ENCODE measurements at regions not wholly inside any gene's neighbourhood (a gene's known extent, or its start where the extent isn't known, plus 50 kb on each side); places are given as distances from the start of the nearest gene placed in this dataset.

GRCh38 chr2:187177253-187177652 is 270.8 kb downstream of the CALCRL start:
- Histone ChIP-seq H3K56ac (ENCODE audit: extremely low read depth, insufficient read depth, low read length) (no peak overlapping the region), H3K4me3 (ENCODE audit: insufficient read depth, low read depth, low read length) (no peak overlapping the region), H3K79me1 (ENCODE audit: low read depth in 1 of 2, low read length in 2 of 2) (no peaks in the 10 kb centered on the region), H3K36me3 (ENCODE audit: control insufficient read depth, insufficient read depth, low read length) (no peaks in the 10 kb centered on the region), H2BK5ac (ENCODE audit: low read depth, low read length, poor library complexity, severe bottlenecking) (no peak overlapping the region), H3K18ac (ENCODE audit: low read depth, low read length) (no peak overlapping the region), H3K4ac (ENCODE audit: low read depth, low read length) (no peak overlapping the region), H2BK20ac (ENCODE audit: low read depth, low read length) (no peak overlapping the region), H4K8ac (ENCODE audit: low read depth in 2 of 2, low read length in 2 of 2) (no peak overlapping the region), H3K23ac (ENCODE audit: low read depth, low read length) (no peak overlapping the region), H4K5ac (ENCODE audit: low read depth, low read length) (no peak overlapping the region), H2BK15ac (ENCODE audit: low read depth, low read length) (no peak overlapping the region), H3K9ac (ENCODE audit: low read depth, low read length) (no peak overlapping the region), H3K4me1 (ENCODE audit: control insufficient read depth, insufficient read depth, low read length) (no peaks in the 10 kb centered on the region), H3K27me3 (ENCODE audit: control insufficient read depth, insufficient read depth, low read length) (no peaks in the 10 kb centered on the region), H2AFZ (replicated peaks; ENCODE audit: low read length, poor library complexity) (no peak overlapping the region), H3K27ac (ENCODE audit: insufficient read depth, low read length) (no peak overlapping the region), H3K9me3 (ENCODE audit: control insufficient read depth, insufficient read depth, low read length) (no peaks in the 10 kb centered on the region), H3K4me2 (ENCODE audit: low read depth, low read length) (no peak overlapping the region), H2BK120ac (ENCODE audit: low read depth, low read length) (no peak overlapping the region), H4K20me1 (ENCODE audit: insufficient read depth, low read length) (no peaks in the 10 kb centered on the region), H3K14ac (replicated peaks; ENCODE audit: low read depth, low read length) (no peak overlapping the region), H2AK9ac (replicated peaks; ENCODE audit: low read depth, low read length, poor library complexity) (peak overlapping the region; percentile 55), H2AK5ac (ENCODE audit: low read depth, low read length) (no peak overlapping the region), H4K91ac (ENCODE audit: insufficient read depth, low read depth, low read length) (no peak overlapping the region), H3K9me1 (ENCODE audit: insufficient read depth, low read length) (no peaks in the 10 kb centered on the region)
- intact Hi-C loops (cut with micrococcal nuclease) (no loop called here), dilution Hi-C loops (cut with HindIII; ENCODE audit: low sequenced_read_pairs, unreplicated experiment) (no loop called here), in situ Hi-C loops (cut with MboI; ENCODE audit: low sequenced_read_pairs) (no loop called here)
- WGBS, 2 experiments (ENCODE audit: extremely low coverage in 2 of 2, insufficient read length in 1 of 2) = no CpG with 5 or more reads among the region's 10 CpGs
- ATAC-seq (ENCODE audit: low read depth) (no peak), DNase-seq (no peak)
- CTCF ChIA-PET = no interaction called here
- POLR2A ChIA-PET (ENCODE audit: unreplicated experiment) = no interaction called here
- TF ChIP-seq RCOR1 (IDR thresholded peaks at IDR 0.05; ENCODE audit: insufficient replicate concordance, low read length) = no peak
- TF ChIP-seq BHLHE40 (IDR thresholded peaks at IDR 0.05; ENCODE audit: low read depth, low read length) = no peak
- TF ChIP-seq MAFK (IDR thresholded peaks at IDR 0.05; ENCODE audit: low read depth, low read length) = no peak
- no peak for TF ChIP-seq MXI1 (IDR thresholded peaks at IDR 0.05; ENCODE audit: borderline replicate concordance, low read depth, low read length)
- no peak for TF ChIP-seq CEBPB (IDR thresholded peaks at IDR 0.05; ENCODE audit: low read depth, low read length)
- no peak for TF ChIP-seq FOS (IDR thresholded peaks at IDR 0.05; ENCODE audit: low read depth, low read length)
- TF ChIP-seq RFX5 (IDR thresholded peaks at IDR 0.05; ENCODE audit: low read depth, low read length) = no peak
- no peak for TF ChIP-seq POLR2A (IDR thresholded peaks at IDR 0.05; ENCODE audit: low read depth, low read length)
- TF ChIP-seq RAD21 (IDR thresholded peaks at IDR 0.05; ENCODE audit: low read length) = no peak
- no peak for TF ChIP-seq SMC3 (IDR thresholded peaks at IDR 0.05; ENCODE audit: low read depth, low read length)
- no peak for TF ChIP-seq NFE2L2 (IDR thresholded peaks at IDR 0.05; ENCODE audit: low read depth, low read length)
- BruUV-seq (replicated peaks) = no TSS peak
